NCI-H2081 treated with DMSO at 0.1 percent for 48 hours (cell line): ENCODE measurements at regions not wholly inside any gene's neighbourhood (a gene's known extent, or its start where the extent isn't known, plus 50 kb on each side); places are given as distances from the start of the nearest gene placed in this dataset.

ENCODE experiments used
- DNase-seq: peaks from one replicate; lab custom pipeline; 2025; lab: John Stamatoyannopoulos, UW

DNA sequence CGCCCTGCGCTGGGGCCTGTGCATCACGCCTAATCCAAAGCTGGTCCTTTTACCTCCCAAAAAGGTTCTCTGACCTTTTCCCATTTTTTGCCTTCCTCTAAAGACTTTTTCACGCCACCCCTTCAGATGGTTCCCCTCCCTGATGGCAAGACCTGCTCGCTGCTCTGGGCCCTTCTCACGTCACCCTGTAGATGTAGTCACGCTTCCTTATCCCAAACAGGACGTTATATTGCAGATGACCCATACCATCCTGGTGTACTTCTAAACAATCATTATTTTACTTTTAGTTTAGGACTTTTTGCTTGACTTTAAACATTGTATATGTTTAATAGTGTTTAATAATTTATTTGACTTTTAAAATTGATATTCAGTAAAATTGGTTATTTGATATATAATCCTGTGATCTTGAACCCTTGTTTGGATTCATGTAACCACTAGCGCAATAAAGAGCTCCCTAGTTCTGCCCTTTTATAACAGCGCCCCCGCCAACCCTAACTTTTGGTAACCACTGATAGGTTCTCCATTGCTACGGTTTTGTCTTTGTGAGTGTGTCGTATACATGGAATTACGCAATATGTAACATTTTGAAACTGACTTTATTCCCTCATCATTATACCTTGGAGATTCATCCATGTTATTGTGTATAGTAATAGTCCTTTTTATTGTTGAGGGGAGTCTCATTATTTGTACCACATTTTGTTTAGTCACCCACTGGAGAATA is 159.0 kb upstream of the CHRNA7 start:
- DNase-seq: no peak

DNA sequence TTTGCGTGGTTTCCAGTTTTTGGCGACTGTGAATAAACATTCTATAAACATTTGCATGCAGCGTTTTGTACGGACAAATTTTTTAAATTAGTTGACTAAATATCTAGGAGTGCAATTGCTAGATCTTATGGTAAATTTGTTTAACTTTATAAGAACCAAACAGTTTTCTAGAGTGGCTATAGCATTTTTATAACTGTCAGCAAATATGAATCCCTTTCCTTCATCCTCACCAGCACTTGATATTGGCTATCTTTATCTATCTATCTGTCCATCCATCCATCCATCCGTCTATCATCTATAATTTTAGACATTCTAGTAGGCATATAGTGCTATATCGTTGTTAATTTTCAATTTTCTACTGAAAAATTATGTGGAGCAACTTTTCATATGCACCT is 158.4 kb upstream of the CHRNA7 start:
- no peak for DNase-seq

DNA sequence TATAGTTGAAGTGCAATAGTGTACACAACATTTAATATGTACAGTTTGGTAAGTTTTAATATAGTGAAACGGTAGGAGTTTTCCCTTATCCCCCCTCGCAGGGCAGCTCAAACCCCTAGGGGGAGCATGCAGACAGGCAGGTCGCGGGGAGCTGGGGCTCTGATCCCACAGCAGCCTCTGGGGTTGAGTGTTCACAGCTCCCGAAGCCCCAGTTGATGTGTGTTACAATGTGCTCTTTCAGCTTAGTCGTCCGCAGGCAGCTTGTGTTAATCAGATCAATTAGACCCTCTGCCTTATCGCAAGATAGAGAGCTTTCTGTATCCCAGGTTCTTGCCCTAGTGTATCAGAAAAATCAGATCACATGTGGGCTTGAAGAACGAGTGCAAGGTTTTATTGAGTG is 143.1 kb upstream of the CHRNA7 start:
- no peak for DNase-seq

DNA sequence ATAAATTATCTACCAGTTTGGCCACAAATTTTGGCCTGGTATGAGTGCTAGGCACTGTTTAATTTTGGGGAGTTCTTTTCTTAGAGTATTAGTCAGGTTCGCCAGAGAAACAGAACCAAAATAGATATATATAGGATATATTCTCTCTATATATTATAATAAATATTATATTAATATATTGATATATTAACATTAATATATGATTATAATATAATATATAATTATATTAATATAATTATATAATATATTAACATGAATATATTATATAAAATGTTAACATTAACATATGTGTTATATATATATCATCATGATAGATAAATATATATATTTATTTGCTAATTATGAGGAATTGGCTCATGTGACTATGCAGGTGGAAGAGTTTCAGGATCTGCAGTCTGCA is 137.8 kb upstream of the CHRNA7 start:
- no peak for DNase-seq

DNA sequence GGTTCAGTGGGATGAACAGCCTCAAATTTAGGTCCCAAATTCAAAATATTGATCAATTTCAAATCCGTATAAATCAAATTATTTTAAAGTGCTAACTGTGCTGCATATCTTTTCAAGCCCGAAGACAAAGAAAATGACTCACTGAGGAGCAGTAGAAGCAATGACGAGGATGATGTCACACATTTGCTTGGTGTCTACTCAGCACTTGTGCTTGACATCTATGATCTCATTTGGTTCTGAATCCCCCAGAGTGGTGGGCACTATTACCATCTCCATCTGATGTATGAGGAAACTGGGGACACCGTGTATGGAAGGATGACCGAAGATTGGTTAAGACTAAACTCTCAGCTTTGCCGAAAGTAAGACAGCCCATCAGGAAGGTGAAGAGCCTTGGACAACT is 136.5 kb upstream of the CHRNA7 start:
- no peak for DNase-seq

DNA sequence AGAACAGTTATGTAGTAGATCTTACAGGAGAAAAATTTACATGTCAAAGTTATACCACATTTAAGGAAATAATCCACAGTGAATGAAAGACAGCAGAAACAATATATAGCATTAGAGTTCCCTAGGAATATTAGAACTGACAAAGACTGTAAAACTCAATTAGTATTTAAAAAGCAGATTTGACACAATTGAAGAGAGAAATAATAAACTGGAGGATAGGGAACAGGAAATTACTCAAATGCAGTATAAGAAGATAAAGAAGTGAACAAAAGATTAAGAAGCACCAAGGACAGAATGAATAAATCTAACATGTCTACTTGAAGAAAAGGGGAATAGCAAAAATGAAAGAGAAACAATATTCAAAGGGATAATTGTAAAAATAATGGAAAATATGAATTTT is 132.6 kb upstream of the CHRNA7 start:
- no peak for DNase-seq

DNA sequence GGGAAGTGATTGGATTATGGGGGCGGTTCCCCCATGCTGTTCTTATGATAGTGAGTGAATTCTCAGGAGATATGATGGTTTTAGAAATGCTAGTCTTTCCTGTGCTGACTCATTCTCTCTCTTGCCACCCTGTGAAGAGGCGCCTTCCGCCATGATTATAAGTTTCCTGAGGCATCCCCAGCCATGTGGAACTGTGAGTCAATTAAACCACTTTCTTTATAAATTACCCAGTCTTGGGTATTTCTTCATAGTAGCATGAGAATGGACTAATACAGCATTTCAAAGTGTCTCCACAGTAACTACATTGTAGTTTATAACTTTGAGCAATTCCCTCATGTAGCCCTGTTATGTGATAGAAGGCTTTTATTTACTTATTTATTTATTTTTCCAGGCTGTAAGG is 128.8 kb upstream of the CHRNA7 start:
- no peak for DNase-seq

DNA sequence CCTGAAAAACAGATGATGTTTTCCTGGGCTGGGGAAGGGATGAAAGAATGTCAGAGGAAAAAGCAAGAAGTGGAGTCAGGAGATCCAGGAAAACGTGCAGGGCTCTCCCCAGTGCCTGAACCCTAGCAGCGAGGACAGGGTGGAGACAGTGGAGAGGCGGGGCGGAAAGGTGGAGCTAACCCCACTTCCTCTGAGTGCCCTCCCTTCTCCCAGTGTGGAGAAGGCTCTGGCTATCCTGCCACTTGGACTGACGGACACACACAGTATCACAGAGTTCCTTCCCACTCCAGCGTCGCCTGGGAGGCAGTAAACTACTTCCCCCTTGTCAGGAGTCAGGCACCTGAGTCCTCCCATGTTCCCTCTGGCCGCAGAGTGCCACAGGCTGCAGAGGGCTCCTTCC is 125.3 kb upstream of the CHRNA7 start:
- DNase-seq: no peak

DNA sequence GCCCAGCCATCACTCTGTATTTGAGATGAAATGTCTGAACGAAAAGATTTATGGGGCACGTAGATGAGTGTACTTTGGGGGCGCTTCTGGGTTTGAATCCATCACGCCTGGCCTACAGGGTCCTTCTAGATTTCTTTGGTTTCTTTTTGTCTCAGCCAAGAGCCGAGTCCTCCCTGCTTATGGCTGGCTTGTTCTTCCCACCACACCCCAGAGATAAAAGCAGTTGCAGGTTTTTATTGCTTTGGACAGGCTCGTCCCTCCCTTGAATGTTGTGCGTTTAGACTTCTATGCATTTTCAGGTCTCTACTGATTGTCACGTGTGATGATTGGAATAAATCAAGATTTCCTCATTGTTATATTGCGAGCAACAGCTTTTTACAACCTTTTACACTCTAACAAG is 104.8 kb upstream of the CHRNA7 start:
- DNase-seq: no peak

DNA sequence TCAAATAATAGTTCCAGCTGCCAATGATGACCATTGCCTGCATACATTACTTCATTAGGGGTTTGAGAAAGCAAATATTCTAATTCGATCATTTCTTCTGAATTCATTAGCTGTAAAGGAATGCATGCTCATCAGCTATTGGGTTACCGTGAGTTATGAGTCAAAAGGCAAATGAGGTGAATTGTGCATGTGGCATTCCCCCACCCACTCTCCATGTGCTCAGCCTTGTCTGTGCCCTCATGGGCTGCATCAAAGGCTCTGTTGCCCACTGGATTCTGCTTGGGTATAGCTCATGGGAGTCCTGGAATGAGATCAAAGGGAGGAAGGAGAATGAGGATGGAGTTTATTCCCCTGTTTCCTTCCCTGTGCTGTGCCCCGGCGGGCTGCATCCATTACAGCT is 99.3 kb upstream of the CHRNA7 start:
- DNase-seq: no peak

DNA sequence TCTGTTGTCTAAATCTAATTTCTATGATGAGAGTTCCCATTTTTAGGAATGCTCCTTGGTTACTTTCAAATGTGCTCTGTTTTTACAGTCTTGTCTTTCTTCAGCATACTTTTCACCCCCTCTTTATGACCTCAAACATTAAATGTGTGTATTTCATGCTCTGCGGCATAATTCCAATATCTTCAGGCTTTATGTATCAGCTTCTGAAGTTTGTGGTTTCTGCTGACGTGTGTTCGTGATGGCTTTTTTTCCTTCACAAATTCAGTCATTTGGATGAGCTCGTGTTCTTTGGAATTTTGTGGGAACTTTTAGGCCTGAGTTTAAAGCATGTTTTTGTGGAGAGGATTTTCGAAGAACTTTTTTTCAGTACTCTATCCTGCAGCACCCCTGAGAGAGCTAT is 97.7 kb upstream of the CHRNA7 start:
- no peak for DNase-seq

DNA sequence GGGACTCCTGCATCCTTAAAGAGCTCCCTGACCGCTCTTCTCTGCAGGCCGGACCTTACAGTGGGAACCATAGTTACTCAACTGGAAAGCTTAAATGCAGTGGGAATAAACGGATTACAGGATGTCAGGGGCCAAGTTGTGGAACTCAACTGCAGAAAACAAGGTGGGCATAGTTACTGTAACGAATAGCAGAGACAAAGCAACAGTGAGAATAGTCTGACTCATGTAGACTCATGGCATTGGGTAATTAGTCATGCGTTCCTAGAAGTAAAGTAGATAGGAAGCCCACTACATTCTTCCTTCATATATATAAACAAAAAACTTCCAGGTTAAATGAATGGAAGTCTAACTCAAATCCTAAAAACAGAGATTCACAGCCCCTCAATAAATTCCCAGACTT is 95.5 kb upstream of the CHRNA7 start:
- no peak for DNase-seq

DNA sequence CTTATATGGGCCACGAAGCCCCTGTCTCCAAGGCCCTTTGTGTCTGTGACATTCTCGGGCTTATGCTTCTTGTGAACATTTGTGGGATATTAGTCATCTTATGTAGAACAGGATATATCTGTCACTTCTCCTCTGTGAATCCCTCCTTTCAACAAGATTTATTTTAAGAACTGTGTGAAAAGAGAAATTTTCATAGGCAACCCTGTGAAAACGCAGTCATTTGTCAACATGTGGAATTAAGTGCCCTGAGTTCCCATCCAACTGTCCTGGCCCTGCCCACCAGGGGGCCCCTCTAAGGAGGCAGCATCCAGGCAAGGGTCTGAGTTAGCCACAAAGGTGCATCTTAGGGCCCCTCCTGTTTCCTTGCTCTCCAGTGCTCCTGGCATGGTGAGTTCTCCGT is 76.8 kb upstream of the CHRNA7 start:
- DNase-seq: no peak

DNA sequence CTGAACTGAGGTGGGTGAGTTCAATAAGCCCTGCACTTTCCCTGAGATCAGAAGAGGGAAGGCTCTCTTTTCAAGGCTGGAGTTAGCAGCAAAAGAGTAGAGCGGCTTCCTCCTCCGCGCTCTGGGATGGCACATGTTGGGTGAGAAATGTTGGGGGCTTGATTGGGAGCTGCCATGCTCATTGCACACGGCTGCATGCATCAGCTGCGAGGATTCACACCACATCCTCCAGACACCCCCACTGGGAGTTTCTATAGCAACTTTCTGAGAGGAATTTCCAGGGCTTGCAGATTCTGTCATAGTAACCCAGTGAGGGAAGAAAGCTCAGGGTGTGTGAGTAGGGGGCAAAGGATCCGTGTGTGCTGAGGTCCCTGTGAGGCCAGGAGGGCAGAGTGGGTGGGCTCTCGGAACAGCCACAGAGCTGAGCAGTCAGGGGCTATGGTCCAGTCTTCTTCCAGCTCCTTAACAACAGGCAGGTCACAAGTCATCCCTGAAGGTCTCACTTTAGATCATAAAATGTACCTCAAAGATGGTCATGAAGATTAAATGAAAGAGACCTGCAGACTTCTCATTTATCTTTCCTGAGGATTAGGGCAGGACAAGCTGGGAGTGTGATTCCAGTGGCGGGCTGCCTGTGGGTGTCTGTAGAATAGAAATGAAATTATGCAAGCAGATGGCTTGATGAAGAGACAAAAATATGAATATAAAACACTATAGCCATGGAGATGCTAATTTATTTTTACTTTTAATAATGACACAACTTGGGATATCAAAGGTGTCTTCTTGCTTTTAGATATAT is 75.7 kb upstream of the CHRNA7 start:
- no peak for DNase-seq

DNA sequence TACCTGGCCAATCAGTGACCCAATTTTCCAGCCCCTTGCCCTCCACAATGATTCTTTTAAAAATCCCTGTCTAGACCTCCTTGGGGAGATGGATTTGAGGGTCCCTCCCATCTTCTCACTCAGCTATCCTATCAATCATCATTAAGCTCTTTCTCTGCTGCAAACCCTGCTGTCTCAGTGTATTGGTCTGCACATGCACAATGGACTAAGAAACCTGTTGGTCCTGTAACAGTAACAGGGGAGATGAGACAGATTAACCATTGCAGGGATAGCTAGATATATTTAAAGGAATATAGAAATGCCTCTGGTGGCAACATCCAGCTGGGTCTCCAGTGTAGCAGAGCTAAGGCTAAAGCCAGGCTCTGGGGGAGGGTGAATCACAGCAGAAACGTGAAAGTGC is 74.6 kb upstream of the CHRNA7 start:
- DNase-seq: no peak

DNA sequence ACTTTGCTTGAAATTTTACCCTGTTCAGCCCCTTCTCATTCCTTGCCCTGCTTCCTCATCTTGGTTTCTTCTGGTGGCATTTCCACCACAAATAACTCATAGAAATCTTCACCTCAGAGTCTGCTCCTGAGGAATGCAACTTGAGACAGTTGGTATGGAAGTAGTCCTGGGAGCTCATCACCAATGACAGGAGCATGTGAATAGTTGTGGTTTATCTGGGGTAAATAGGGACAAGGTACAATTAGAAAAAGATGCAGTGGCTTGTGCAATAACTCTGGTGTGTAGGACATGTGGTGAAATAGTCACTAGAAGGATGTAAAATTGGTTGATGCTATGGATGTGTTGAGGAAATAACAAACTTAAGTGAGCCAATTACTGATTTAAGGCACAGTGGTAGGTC is 72.7 kb upstream of the CHRNA7 start:
- DNase-seq: no peak

DNA sequence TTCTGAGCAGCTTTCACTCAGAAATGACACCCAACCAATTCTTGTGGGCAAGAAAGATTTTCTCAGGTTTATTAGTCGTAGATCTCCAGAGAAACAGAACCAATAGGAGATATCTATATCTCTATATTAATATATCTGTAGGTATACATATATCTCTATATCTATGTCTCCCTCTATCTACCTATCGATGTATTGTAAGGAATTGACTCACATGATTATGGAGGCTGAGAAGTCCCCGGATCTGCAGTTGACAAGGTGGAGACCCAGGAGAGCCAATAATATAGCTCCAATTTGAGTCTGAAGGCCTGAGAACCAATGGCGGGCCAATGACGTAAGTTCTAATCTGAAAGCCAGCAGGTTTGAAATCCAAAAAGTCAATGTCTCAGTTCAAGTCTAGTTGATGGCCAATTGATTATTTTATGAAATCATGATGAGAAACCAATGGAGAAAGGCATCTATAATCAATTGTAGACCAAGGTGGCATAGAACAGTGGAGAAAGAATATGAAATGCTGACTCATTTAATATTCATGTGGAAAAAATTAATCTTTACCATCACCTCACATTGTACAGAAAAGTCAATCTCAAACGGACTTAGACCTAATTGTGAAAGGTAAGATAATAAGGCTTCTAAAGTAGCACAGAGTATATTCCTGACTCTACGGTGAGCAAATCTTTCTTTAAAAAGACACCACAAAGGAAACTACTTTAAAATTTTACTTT is 65.6 kb upstream of the CHRNA7 start:
- no peak for DNase-seq

DNA sequence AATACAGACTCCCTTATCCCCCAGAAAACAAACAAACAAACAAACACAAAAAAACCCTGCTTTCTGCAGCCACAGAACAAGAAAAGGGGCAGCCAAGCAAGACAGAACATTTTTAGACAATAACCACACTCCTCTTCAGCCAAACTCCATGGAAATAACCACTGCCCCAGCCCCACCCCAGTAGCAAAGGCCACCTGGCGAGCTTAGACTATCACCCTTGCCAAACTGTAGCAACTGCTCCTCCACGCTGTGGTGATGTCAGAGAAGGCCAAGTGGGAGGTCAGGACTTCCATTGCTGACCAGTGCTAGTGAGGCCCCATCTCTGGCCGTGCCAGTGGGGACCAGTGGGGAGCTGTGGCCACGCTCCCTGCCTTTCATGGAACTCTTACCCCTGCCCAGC is 60.3 kb upstream of the CHRNA7 start:
- no peak for DNase-seq

DNA sequence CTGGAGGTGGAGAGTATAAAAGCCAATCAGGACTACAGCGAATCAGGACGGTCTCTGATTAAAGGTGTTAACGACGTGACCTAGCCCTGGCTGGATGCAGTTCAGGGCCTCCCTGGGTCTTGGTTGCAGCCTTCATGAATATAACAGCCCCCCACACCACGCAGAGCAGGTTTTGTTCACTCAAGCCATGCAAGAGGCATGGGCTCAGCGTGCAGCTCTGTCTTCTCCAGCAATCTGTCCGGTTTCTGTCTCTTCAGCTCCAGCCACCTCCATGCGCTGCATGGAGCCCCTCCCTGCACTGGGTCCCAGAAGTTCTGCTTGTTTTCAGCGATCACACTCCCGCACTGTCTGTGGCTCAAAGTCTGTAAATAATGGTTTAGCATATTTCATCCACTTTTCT is 57.1 kb upstream of the CHRNA7 start:
- DNase-seq: no peak

DNA sequence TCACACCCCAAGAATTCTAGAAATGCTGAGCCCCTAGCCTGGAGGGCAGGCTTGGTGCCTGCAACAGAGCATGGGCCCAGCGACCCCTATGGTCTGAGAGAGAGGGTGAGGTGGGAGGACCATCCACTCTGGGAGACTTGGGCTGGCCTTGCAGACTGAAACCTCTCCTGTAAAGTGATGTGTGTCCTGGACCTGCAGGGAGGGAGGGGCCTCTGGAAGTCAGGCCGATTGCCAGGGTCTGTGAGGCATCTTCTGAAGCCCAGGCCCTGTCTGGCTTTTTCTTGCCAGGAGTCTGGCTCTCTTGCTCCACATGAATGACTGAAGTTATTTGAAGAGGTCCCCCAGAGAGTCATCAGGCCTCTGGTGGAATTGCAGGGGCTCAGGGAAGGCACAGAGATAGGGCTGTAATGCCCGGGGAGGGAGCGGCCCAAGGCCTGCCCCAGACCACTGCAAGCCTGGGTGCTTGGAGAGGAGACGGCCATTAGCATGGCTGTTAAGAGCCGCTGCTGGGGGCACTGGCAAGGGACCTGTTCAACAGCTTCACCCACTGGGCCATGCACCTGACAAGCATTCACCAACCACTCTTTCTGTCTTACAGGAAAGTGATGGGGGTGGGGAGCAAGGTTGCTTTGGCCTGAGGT is 56.0 kb upstream of the CHRNA7 start:
- DNase-seq: no peak

DNA sequence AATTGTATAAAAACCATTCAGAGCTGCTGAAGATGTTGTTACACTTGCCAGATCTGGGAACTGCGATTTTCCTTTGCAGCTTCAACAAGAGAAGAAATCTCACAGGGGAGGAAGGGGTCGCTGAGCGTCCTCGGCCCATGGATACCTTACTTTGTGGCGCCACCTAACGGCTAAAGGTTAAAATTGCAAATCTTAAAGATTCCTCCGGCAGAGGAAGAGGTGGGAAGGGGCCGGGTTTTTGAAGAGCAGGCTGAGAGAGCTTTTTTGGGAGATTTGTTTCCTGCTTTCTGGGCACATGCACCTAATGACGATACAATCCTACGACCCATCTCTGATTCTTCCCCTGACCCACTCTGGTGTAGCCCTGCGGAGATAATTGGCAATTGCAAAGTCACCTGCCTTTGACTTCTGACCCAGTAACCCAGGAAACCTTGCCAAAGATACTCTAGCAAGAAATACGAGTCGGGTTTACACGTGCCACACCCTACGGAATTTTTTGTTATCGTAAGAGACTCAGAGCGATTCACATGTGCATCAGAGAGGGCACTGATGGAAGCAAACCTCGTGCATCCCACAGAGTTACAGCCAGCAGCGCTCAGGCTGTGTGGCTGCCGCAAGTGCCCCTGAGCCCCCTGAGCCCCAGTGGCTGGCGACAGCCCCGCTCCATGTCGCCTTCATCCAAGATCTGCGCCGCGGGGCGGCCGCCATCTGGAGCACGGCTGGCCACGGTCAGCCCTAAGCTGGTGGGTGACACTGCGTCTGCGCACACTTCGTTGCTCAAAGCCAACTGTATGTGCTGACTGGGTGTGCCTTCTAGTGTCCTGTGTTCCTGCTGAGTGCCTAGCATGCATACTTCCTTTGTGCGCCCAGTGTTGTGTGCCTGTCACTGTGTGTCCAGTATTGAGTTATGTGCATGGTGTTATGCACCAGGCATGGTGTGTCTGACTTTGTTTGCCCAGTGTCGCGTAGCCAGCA is 55.2 kb upstream of the CHRNA7 start:
- no peak for DNase-seq

DNA sequence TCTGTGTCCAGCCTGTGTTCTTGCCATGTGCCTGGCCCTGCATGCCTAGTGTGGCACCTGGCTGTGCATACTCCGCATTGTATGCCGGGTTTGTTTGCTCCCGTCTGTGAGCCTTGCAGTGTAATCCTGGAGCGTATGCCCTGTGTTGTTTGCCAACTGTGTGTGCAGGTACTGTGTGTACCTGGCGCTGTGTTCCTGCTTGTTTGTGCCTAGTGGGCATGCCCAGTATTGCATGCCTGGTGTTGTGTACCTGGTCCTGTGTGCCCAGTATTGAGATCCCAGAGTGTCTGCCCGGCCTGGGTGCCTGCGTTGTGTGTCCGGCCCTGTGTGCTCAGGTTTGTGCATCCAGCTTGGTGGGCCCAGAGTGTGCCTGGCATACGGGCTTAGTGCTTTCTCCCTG is 54.5 kb upstream of the CHRNA7 start:
- DNase-seq: no peak
